ENCODE measurements at regions not wholly inside any gene's neighbourhood (a gene's known extent, or its start where the extent isn't known, plus 50 kb on each side); places are given as distances from the start of the nearest gene placed in this dataset.

- ChIA-PET POLR2A (no interaction called here), CTCF (ENCODE audit: low intra/inter-chr PET ratio, low total read pairs) (no interaction called here)
- FAIRE-seq (no peak), DNase-seq (ENCODE audit: low spot score) (no peak), ATAC-seq (no peak)
- in situ Hi-C loops (cut with HindIII; ENCODE audit: extremely low pct_ligation_motif_present, low pct_unique_long_range_greater_than_20kb), result no loop called here
- no peaks in the 10 kb centered on the region for H3K27me3 ChIP-seq (ENCODE audit: control insufficient read depth in 1 of 2, insufficient read depth in 2 of 2, low read length in 2 of 2)
- H3K79me2 ChIP-seq (ENCODE audit: insufficient read depth, low read length), result no peaks in the 10 kb centered on the region
- 58% methylated on average over 6 of the region's 6 CpGs for WGBS (ENCODE audit: low lambda C conversion rate)
- H3K36me3 ChIP-seq (replicated peaks in 1 of 2; ENCODE audit: control insufficient read depth in 1 of 2, insufficient read depth in 2 of 2, low read length in 2 of 2), result no peaks in the 10 kb centered on the region
- H3K9me3 ChIP-seq (ENCODE audit: low read length), result no peaks in the 10 kb centered on the region
- 0 out of 2 replicates have a peak, but pooled peaks cover 5% of the 10 kb centered on the region for H4K20me1 ChIP-seq (ENCODE audit: insufficient read depth, low read length)
- H3K4me3 ChIP-seq (replicated peaks in 1 of 3; ENCODE audit: insufficient read depth in 1 of 3, low read depth in 2 of 3, low read length in 3 of 3), result no peak overlapping the region
- BruUV-seq (replicated peaks), result no TSS peak
- no peaks in the 10 kb centered on the region for H3K4me1 ChIP-seq (ENCODE audit: insufficient read depth, low read length)
- H3K9ac ChIP-seq (ENCODE audit: insufficient read depth, low read depth, low read length), result no peak overlapping the region
- H2AFZ ChIP-seq (ENCODE audit: low read length), result no peak overlapping the region
- H3K27ac ChIP-seq (ENCODE audit: extremely low read length, insufficient read depth, low read length), result no peak overlapping the region
- intact Hi-C loops (cut with micrococcal nuclease; ENCODE audit: unreplicated experiment), result no loop called here
- no peak for TF ChIP-seq SNAPC2 (CRISPR knock-in tag; IDR thresholded peaks at IDR 0.05)
- no peak for TF ChIP-seq NCOA1 (CRISPR knock-in tag; IDR thresholded peaks at IDR 0.05)
- TF ChIP-seq ZNF615 (CRISPR knock-in tag; IDR thresholded peaks at IDR 0.05; ENCODE audit: borderline replicate concordance), result no peak
- no peak for TF ChIP-seq ZEB1 (IDR thresholded peaks at IDR 0.05; ENCODE audit: insufficient replicate concordance, low read depth)
- TF ChIP-seq ZNF430 (CRISPR knock-in tag; IDR thresholded peaks at IDR 0.05), result no peak
- TF ChIP-seq ZNF761 (CRISPR knock-in tag; conservative IDR thresholded peaks at IDR 0.05), result no peak
- no peak overlapping the region for H3K4me2 ChIP-seq (ENCODE audit: low read depth, low read length)
Measured at GRCh38 chr12:107461222-107461975, 224.2 kb upstream of the PWP1 start.

GRCh38 chr12:107462428-107463332 is 222.9 kb upstream of the PWP1 start:
- BruUV-seq (replicated peaks), result no TSS peak
- Histone ChIP-seq H3K27ac (ENCODE audit: extremely low read length, insufficient read depth, low read length) (no peak overlapping the region), H3K4me2 (ENCODE audit: low read depth, low read length) (no peak overlapping the region), H3K9me3 (ENCODE audit: low read length) (no peaks in the 10 kb centered on the region), H3K4me1 (ENCODE audit: insufficient read depth, low read length) (peaks cover 6% of the 10 kb centered on the region), H3K79me2 (ENCODE audit: insufficient read depth, low read length) (no peaks in the 10 kb centered on the region), H3K9ac (ENCODE audit: insufficient read depth, low read depth, low read length) (no peak overlapping the region), H3K4me3 (replicated peaks in 1 of 3; ENCODE audit: insufficient read depth in 1 of 3, low read depth in 2 of 3, low read length in 3 of 3) (no peak overlapping the region), H3K27me3 (ENCODE audit: control insufficient read depth in 1 of 2, insufficient read depth in 2 of 2, low read length in 2 of 2) (no peaks in the 10 kb centered on the region), H3K36me3 (replicated peaks in 1 of 2; ENCODE audit: control insufficient read depth in 1 of 2, insufficient read depth in 2 of 2, low read length in 2 of 2) (no peaks in the 10 kb centered on the region), H4K20me1 (ENCODE audit: insufficient read depth, low read length) (0 out of 2 replicates have a peak, but pooled peaks cover 5% of the 10 kb centered on the region), H2AFZ (ENCODE audit: low read length) (no peak overlapping the region)
- CTCF ChIA-PET (ENCODE audit: low intra/inter-chr PET ratio, low total read pairs), result no interaction called here
- in situ Hi-C loops (cut with HindIII; ENCODE audit: extremely low pct_ligation_motif_present, low pct_unique_long_range_greater_than_20kb) (no loop called here), intact Hi-C loops (cut with micrococcal nuclease; ENCODE audit: unreplicated experiment) (no loop called here)
- DNase-seq (ENCODE audit: low spot score) (no peak), ATAC-seq (no peak), FAIRE-seq (no peak)
- 67% methylated on average over 4 of the region's 4 CpGs for WGBS (ENCODE audit: low lambda C conversion rate)
- POLR2A ChIA-PET, result no interaction called here
- no peak for TF ChIP-seq EP300 (IDR thresholded peaks at IDR 0.05; ENCODE audit: low read depth in 2 of 2, low read length in 2 of 2)
- no peak for TF ChIP-seq EP300 (CRISPR knock-in tag; IDR thresholded peaks at IDR 0.05; ENCODE audit: borderline replicate concordance)
- TF ChIP-seq ZNF883 (CRISPR knock-in tag; IDR thresholded peaks at IDR 0.05; ENCODE audit: not compliant biosample characterization), result no peak
- TF ChIP-seq ZNF121 (CRISPR knock-in tag; IDR thresholded peaks at IDR 0.05), result no peak
- 0 out of 2 replicates have a peak, but pooled peaks have one; percentile 57 for TF ChIP-seq ZNF207 (IDR thresholded peaks at IDR 0.05; ENCODE audit: borderline replicate concordance)
- no peak for TF ChIP-seq ZNF512 (CRISPR knock-in tag; IDR thresholded peaks at IDR 0.05)
- TF ChIP-seq HDAC6 (IDR thresholded peaks at IDR 0.05; ENCODE audit: low read depth, low read length), result no peak
- TF ChIP-seq FOXK2 (IDR thresholded peaks at IDR 0.05), result peak; percentile 8; the same call in 1 of the 2 replicates
- peak; percentile 93 for TF ChIP-seq CREB1 (IDR thresholded peaks at IDR 0.05)
- no peak for TF ChIP-seq CREB1 (CRISPR knock-in tag; IDR thresholded peaks at IDR 0.05)
- TF ChIP-seq ZNF451 (CRISPR knock-in tag; IDR thresholded peaks at IDR 0.05), result no peak
